NCI-H446 (cell line): ENCODE measurements at regions not wholly inside any gene's neighbourhood (a gene's known extent, or its start where the extent isn't known, plus 50 kb on each side); places are given as distances from the start of the nearest gene placed in this dataset.

Experiments
- DNase-seq, 2 experiments: peaks; one replicate each; lab custom pipeline; 2025; lab: John Stamatoyannopoulos, UW

DNA sequence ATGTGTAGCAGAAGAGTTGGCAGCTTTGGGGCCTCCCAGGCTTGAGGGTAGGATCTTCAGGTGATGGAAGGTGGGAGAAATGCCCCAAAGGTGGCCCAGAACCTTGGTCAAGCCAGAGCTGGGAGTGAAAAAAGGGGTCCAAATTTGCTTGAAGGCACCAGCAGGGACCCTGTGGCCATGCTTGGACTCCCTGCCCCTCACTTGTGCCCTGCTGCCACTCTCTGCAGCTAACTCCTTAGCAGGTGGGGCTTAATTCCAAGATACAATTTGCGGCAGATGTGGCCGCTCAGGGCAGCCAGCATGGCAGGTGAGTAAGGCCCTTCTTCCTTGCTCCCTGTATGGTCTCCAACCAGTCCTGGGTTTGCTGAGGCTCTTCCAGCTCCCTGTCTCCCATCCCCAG, 51.3 kb upstream of the ADRA1D start:
- no peak for DNase-seq

- no peak for DNase-seq
Observed at GRCh38 chr20:4299773-4300172, 50.7 kb upstream of the ADRA1D start.

GRCh38 chr20:4299216-4299615, 50.1 kb upstream of the ADRA1D start:
- DNase-seq, result no peak
